HG03097 (cell line): ENCODE measurements at regions not wholly inside any gene's neighbourhood (a gene's known extent, or its start where the extent isn't known, plus 50 kb on each side); places are given as distances from the start of the nearest gene placed in this dataset.

Experiments
- ATAC-seq: cut with Tn5 transposase; IDR thresholded peaks from one replicate; pipeline ENCODE4 v1.9.1; 2021; ENCODE audit not compliant: unreplicated experiment, low FRiP score

GRCh38 chr3:27594096-27594690 is 110.0 kb upstream of the SLC4A7 start:
- no peak for ATAC-seq

GRCh38 chr3:27593173-27593572 is 109.0 kb upstream of the SLC4A7 start:
- ATAC-seq: no peak

GRCh38 chr3:27591312-27592210 is 107.4 kb upstream of the SLC4A7 start:
- no peak for ATAC-seq

- no peak for ATAC-seq
Measured at GRCh38 chr3:27590437-27591298, 106.5 kb upstream of the SLC4A7 start.

- ATAC-seq: no peak
Measured at GRCh38 chr3:27589795-27590194, 105.6 kb upstream of the SLC4A7 start.

GRCh38 chr3:27585429-27585828 is 101.2 kb upstream of the SLC4A7 start:
- no peak for ATAC-seq

GRCh38 chr3:27584874-27585273 is 100.7 kb upstream of the SLC4A7 start:
- no peak for ATAC-seq

- no peak for ATAC-seq
Measured at GRCh38 chr3:27581852-27582251, 97.7 kb upstream of the SLC4A7 start.

GRCh38 chr3:27578032-27578431 is 93.8 kb upstream of the SLC4A7 start:
- ATAC-seq: no peak

GRCh38 chr3:27577504-27577903 is 93.3 kb upstream of the SLC4A7 start:
- ATAC-seq: no peak

- ATAC-seq: no peak
Measured at GRCh38 chr3:27576171-27576570, 92.0 kb upstream of the SLC4A7 start.

- no peak for ATAC-seq
Measured at GRCh38 chr3:27575499-27575898, 91.3 kb upstream of the SLC4A7 start.

- ATAC-seq: no peak
Measured at GRCh38 chr3:27574438-27574795, 90.2 kb upstream of the SLC4A7 start.

- ATAC-seq: no peak
Measured at GRCh38 chr3:27573780-27574437, 89.7 kb upstream of the SLC4A7 start.

GRCh38 chr3:27573138-27573537 is 89.0 kb upstream of the SLC4A7 start:
- no peak for ATAC-seq

GRCh38 chr3:27571345-27571744 is 87.2 kb upstream of the SLC4A7 start:
- ATAC-seq: no peak

GRCh38 chr3:27570421-27571106 is 86.4 kb upstream of the SLC4A7 start:
- ATAC-seq: no peak

GRCh38 chr3:27568393-27568792 is 84.2 kb upstream of the SLC4A7 start:
- ATAC-seq: no peak

- no peak for ATAC-seq
Measured at GRCh38 chr3:27567251-27567650, 83.1 kb upstream of the SLC4A7 start.

GRCh38 chr3:27565201-27565852 is 81.1 kb upstream of the SLC4A7 start:
- no peak for ATAC-seq
